Loucy (cell line): ENCODE measurements at regions not wholly inside any gene's neighbourhood (a gene's known extent, or its start where the extent isn't known, plus 50 kb on each side); places are given as distances from the start of the nearest gene placed in this dataset.

Experiments
- H2AFZ ChIP-seq: fragments of 200-600 bp; sonication (generic); 2 replicates; pipeline ENCODE4 v1.6.0; 2016; ENCODE audit warnings: antibody characterized with exemption, mild to moderate bottlenecking, low read length, moderate library complexity
- H3F3A ChIP-seq: fragments of 200-600 bp; 2 replicates; pipeline ENCODE4 v1.6.0; 2016; ENCODE audit warnings: antibody characterized with exemption, low read depth, mild to moderate bottlenecking
- H3K27me3 ChIP-seq: fragments of 200-600 bp; sonication (generic); 2 replicates; pipeline ENCODE4 v1.6.1; 2014; ENCODE audit warnings: low read length, mild to moderate bottlenecking; ENCODE audit not compliant: insufficient read depth, poor library complexity, severe bottlenecking
- H3K36me3 ChIP-seq: fragments of 200-600 bp; sonication (generic); 2 replicates; pipeline ENCODE4 v1.6.1; 2016; ENCODE audit warnings: low read length; ENCODE audit not compliant: insufficient read depth
- H3K4me1 ChIP-seq: fragments of 200-600 bp; sonication (generic); 2 replicates; pipeline ENCODE4 v1.5.1; 2014; ENCODE audit warnings: low read length, mild to moderate bottlenecking; ENCODE audit not compliant: insufficient read depth, poor library complexity, severe bottlenecking
- H3K4me2 ChIP-seq: fragments of 200-600 bp; sonication (generic); 2 replicates; pipeline ENCODE4 v1.6.0; 2014; ENCODE audit warnings: antibody characterized with exemption, low read length, low read depth, mild to moderate bottlenecking; ENCODE audit not compliant: poor library complexity, severe bottlenecking
- H3K4me3 ChIP-seq: fragments of 200-600 bp; sonication (generic); 2 replicates; pipeline ENCODE4 v1.5.1; 2014; ENCODE audit warnings: low read length, mild to moderate bottlenecking, mixed read lengths; ENCODE audit not compliant: poor library complexity, severe bottlenecking
- H3K79me2 ChIP-seq: fragments of 200-600 bp; sonication (generic); 2 replicates; pipeline ENCODE4 v1.6.1; 2014; ENCODE audit warnings: low read length; ENCODE audit not compliant: insufficient read depth
- H3K9ac ChIP-seq: fragments of 200-600 bp; sonication (generic); 2 replicates; pipeline ENCODE4 v1.6.0; 2014; ENCODE audit warnings: mild to moderate bottlenecking, low read depth, low read length, moderate library complexity; ENCODE audit not compliant: poor library complexity, severe bottlenecking
- H3K9me2 ChIP-seq: fragments of 200-600 bp; sonication (generic); replicated peaks from 2 replicates; pipeline ENCODE4 v1.6.1; 2016; ENCODE audit warnings: low read depth, low read length, mixed read lengths
- H3K9me3 ChIP-seq: fragments of 200-600 bp; sonication (generic); 2 replicates; pipeline ENCODE4 v1.6.1; 2014; ENCODE audit warnings: mild to moderate bottlenecking, antibody characterized with exemption, low read length, low read depth; ENCODE audit not compliant: insufficient read depth
- H4K20me1 ChIP-seq: fragments of 200-600 bp; sonication (generic); 2 replicates; pipeline ENCODE4 v1.6.0; 2014; ENCODE audit warnings: antibody characterized with exemption, low read length, mild to moderate bottlenecking; ENCODE audit not compliant: insufficient read depth, poor library complexity, severe bottlenecking
- CTCF ChIP-seq: fragments of 200-600 bp; sonication (generic); conservative IDR thresholded peaks from 2 replicates; pipeline ENCODE4 v1.5.1; 2014; ENCODE audit warnings: mild to moderate bottlenecking, antibody characterized with exemption, low read length
- EZH2phosphoT487 ChIP-seq: fragments of 200-600 bp; IDR thresholded peaks from 2 replicates; pipeline ENCODE4 v1.6.1; 2018; ENCODE audit warnings: antibody characterized with exemption, mild to moderate bottlenecking, moderate library complexity, borderline replicate concordance

- Histone ChIP-seq H3K27me3 (no peaks in the 10 kb centered on the region), H3K9me3 (peaks cover 7% of the 10 kb centered on the region; the same call in 1 of the 2 replicates), H3K36me3 (no peaks in the 10 kb centered on the region), H3K9ac (no peak overlapping the region), H3F3A (no peaks in the 10 kb centered on the region), H3K79me2 (no peaks in the 10 kb centered on the region), H3K4me3 (no peak overlapping the region), H2AFZ (no peak overlapping the region), H3K4me1 (peaks cover 11% of the 10 kb centered on the region), H3K4me2 (no peak overlapping the region), H3K9me2 (no peaks in the 10 kb centered on the region), H4K20me1 (no peaks in the 10 kb centered on the region)
- TF ChIP-seq CTCF (no peak), EZH2phosphoT487 (no peak)
These were observed 450.1 kb downstream of the LPIN1 start for GRCh38 chr2:12196495-12196894.

- H3K4me3 ChIP-seq: no peak overlapping the region
- H2AFZ ChIP-seq: no peak overlapping the region
- H3F3A ChIP-seq: no peaks in the 10 kb centered on the region
- no peaks in the 10 kb centered on the region for H3K79me2 ChIP-seq
- H3K27me3 ChIP-seq: no peaks in the 10 kb centered on the region
- peaks cover 11% of the 10 kb centered on the region for H3K4me1 ChIP-seq
- no peaks in the 10 kb centered on the region for H4K20me1 ChIP-seq
- H3K9me2 ChIP-seq: no peaks in the 10 kb centered on the region
- H3K36me3 ChIP-seq: no peaks in the 10 kb centered on the region
- peaks cover 7% of the 10 kb centered on the region; the same call in 1 of the 2 replicates for H3K9me3 ChIP-seq
- no peak overlapping the region for H3K4me2 ChIP-seq
- no peak overlapping the region for H3K9ac ChIP-seq
- TF ChIP-seq CTCF (no peak), EZH2phosphoT487 (no peak)
These were observed 450.7 kb downstream of the LPIN1 start for GRCh38 chr2:12197133-12197532.

GRCh38 chr2:12199491-12200211 is 453.2 kb downstream of the LPIN1 start:
- Histone ChIP-seq H3K9me2 (no peaks in the 10 kb centered on the region), H3K79me2 (no peaks in the 10 kb centered on the region), H3K36me3 (no peaks in the 10 kb centered on the region), H3K4me3 (no peak overlapping the region), H3K9ac (no peak overlapping the region), H3K4me1 (no peaks in the 10 kb centered on the region), H3K4me2 (no peak overlapping the region), H3K9me3 (peaks cover 7% of the 10 kb centered on the region; the same call in 1 of the 2 replicates), H4K20me1 (no peaks in the 10 kb centered on the region), H3K27me3 (no peaks in the 10 kb centered on the region), H2AFZ (no peak overlapping the region), H3F3A (no peaks in the 10 kb centered on the region)
- no peak for TF ChIP-seq CTCF
